Breast epithelium (tissue), 4 donors: ENCODE measurements at regions not wholly inside any gene's neighbourhood (a gene's known extent, or its start where the extent isn't known, plus 50 kb on each side); places are given as distances from the start of the nearest gene placed in this dataset.

ENCODE experiments used
- DNase-seq, 2 donors: peaks; one replicate each; pipeline ENCODE4 v3.0.0-alpha.2; 2019; ENCODE audit warnings: low spot score in 2 of 2
- H3K27ac ChIP-seq, 2 donors: fragments of 200-600 bp; sonication (generic) in 1 of 2; one replicate each; pipeline ENCODE4 v1.5.1; 2016 to 2019; ENCODE audit warnings: mild to moderate bottlenecking in 1 of 2
- H3K27me3 ChIP-seq, 2 donors: fragments of 200-600 bp; sonication (generic) in 1 of 2; one replicate each; pipeline versions ENCODE4 v1.5.1 to v1.6.0; 2017 to 2019; ENCODE audit warnings: control low read depth in 1 of 2, mild to moderate bottlenecking in 1 of 2
- H3K36me3 ChIP-seq: fragments of 200-600 bp; one replicate; pipeline ENCODE4 v1.5.1; 2019
- H3K4me1 ChIP-seq, 2 donors: fragments of 200-600 bp; sonication (generic); one replicate each; pipeline ENCODE4 v1.5.1; 2016 to 2019; ENCODE audit warnings: control low read depth in 1 of 2
- H3K4me3 ChIP-seq, 3 donors: fragments of 200-600 bp; sonication (generic); 1 replicate in 2 of 3; 2 replicates in 1 of 3; pipeline ENCODE4 v1.5.1; 2016 to 2019; ENCODE audit warnings: mild to moderate bottlenecking in 3 of 3, moderate library complexity in 2 of 3
- H3K9me3 ChIP-seq, 2 donors: fragments of 200-600 bp; sonication (generic) in 1 of 2; one replicate each; pipeline ENCODE4 v1.5.1; 2016 to 2019; ENCODE audit warnings: control low read depth in 1 of 2
- CTCF ChIP-seq, 3 donors: fragments of 450-650 bp; IDR thresholded peaks; one replicate each; pipeline ENCODE4 v1.5.1; 2016 to 2017; ENCODE audit warnings: antibody characterized with exemption in 3 of 3, mild to moderate bottlenecking in 3 of 3, moderate library complexity in 3 of 3
- POLR2A ChIP-seq: fragments of 450-650 bp; IDR thresholded peaks from one replicate; pipeline ENCODE4 v1.6.1; 2016; ENCODE audit warnings: antibody characterized with exemption, mild to moderate bottlenecking, moderate library complexity
- POLR2AphosphoS5 ChIP-seq, 3 donors: sonication (generic); formaldehyde crosslinking; IDR thresholded peaks; one replicate each; pipeline ENCODE4 v1.6.1; 2017; ENCODE audit warnings: antibody characterized with exemption in 3 of 3
- intact Hi-C: fragments of 100-400 bp; cut with DNase I; formaldehyde crosslinking; loops from one replicate; pipeline ENCODE4 v1.15.1; 2023; ENCODE audit warnings: low total_unique reads

- TF ChIP-seq CTCF (IDR thresholded peaks at IDR 0.05) (no peak), POLR2A (no peak), POLR2AphosphoS5 (IDR thresholded peaks at IDR 0.05) (no peak)
- intact Hi-C loops, result no loop called here
- Histone ChIP-seq H3K36me3 (no peaks in the 10 kb centered on the region), H3K4me3 (no peak overlapping the region), H3K27ac (no peak overlapping the region), H3K4me1 (no peaks in the 10 kb centered on the region), H3K9me3 (no peaks in the 10 kb centered on the region), H3K27me3 (no peaks in the 10 kb centered on the region)
- DNase-seq, result no peak
These were observed 51.0 kb upstream of the ACTR3 start for GRCh38 chr2:113838744-113839444.

- Histone ChIP-seq H3K36me3 (no peaks in the 10 kb centered on the region), H3K4me3 (no peak overlapping the region), H3K27me3 (no peaks in the 10 kb centered on the region), H3K27ac (no peak overlapping the region), H3K9me3 (no peaks in the 10 kb centered on the region), H3K4me1 (no peaks in the 10 kb centered on the region)
- TF ChIP-seq CTCF (IDR thresholded peaks at IDR 0.05), result no peak
- TF ChIP-seq POLR2A, result no peak
- no peak for TF ChIP-seq POLR2AphosphoS5 (IDR thresholded peaks at IDR 0.05)
- intact Hi-C loops, result no loop called here
- no peak for DNase-seq
These were observed 51.6 kb upstream of the ACTR3 start for GRCh38 chr2:113838277-113838676.

GRCh38 chr2:113834051-113834730 lies 55.7 kb upstream of the ACTR3 start:
- Histone ChIP-seq H3K27me3 (no peaks in the 10 kb centered on the region), H3K4me1 (no peaks in the 10 kb centered on the region), H3K4me3 (no peak overlapping the region), H3K9me3 (no peaks in the 10 kb centered on the region), H3K36me3 (no peaks in the 10 kb centered on the region), H3K27ac (no peak overlapping the region)
- no peak for TF ChIP-seq CTCF (IDR thresholded peaks at IDR 0.05)
- no peak for TF ChIP-seq POLR2AphosphoS5 (IDR thresholded peaks at IDR 0.05)
- TF ChIP-seq POLR2A, result no peak
- intact Hi-C loops, result no loop called here
- no peak for DNase-seq

- Histone ChIP-seq H3K36me3 (no peaks in the 10 kb centered on the region), H3K4me1 (no peaks in the 10 kb centered on the region), H3K27me3 (no peaks in the 10 kb centered on the region), H3K9me3 (no peaks in the 10 kb centered on the region), H3K27ac (no peak overlapping the region), H3K4me3 (no peak overlapping the region)
- no peak for TF ChIP-seq POLR2A
- no peak for TF ChIP-seq CTCF (IDR thresholded peaks at IDR 0.05)
- no peak for TF ChIP-seq POLR2AphosphoS5 (IDR thresholded peaks at IDR 0.05)
- no peak for DNase-seq
- intact Hi-C loops, result no loop called here
These were observed 57.0 kb upstream of the ACTR3 start for GRCh38 chr2:113832795-113833290.

- peak in 1 of 2 donors; percentile 27 for DNase-seq
- no peaks in the 10 kb centered on the region for H3K9me3 ChIP-seq
- H3K4me1 ChIP-seq, result no peaks in the 10 kb centered on the region
- no peak overlapping the region for H3K4me3 ChIP-seq
- H3K27me3 ChIP-seq, result no peaks in the 10 kb centered on the region
- TF ChIP-seq POLR2AphosphoS5 (IDR thresholded peaks at IDR 0.05), result no peak
- no peak for TF ChIP-seq POLR2A
- no peak for TF ChIP-seq CTCF (IDR thresholded peaks at IDR 0.05)
- H3K27ac ChIP-seq, result no peak overlapping the region
- H3K36me3 ChIP-seq, result no peaks in the 10 kb centered on the region
- intact Hi-C loops, result no loop called here
These were observed 58.7 kb upstream of the ACTR3 start for GRCh38 chr2:113831161-113831560.
